ENCODE measurements at regions not wholly inside any gene's neighbourhood (a gene's known extent, or its start where the extent isn't known, plus 50 kb on each side); places are given as distances from the start of the nearest gene placed in this dataset.

DNA sequence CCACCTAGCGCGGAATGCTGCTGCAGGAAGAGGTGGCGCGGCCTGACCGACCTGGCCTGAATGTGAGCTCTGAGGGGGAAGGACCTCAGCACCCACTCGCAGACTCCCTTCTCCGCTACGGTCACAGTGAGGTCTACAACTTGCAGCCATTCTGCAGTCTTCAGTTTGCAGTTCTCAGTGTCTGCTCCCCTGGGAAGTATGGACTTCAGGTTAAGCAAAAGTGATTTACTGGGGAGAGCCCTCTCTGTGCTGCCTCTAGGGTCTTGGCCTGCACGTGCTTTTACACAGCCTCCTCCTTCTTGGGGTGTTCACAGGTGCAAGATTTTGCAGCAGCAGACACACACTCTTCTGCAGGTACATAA is 296.0 kb downstream of the OMA1 start:
- TF ChIP-seq, protein P1, sequence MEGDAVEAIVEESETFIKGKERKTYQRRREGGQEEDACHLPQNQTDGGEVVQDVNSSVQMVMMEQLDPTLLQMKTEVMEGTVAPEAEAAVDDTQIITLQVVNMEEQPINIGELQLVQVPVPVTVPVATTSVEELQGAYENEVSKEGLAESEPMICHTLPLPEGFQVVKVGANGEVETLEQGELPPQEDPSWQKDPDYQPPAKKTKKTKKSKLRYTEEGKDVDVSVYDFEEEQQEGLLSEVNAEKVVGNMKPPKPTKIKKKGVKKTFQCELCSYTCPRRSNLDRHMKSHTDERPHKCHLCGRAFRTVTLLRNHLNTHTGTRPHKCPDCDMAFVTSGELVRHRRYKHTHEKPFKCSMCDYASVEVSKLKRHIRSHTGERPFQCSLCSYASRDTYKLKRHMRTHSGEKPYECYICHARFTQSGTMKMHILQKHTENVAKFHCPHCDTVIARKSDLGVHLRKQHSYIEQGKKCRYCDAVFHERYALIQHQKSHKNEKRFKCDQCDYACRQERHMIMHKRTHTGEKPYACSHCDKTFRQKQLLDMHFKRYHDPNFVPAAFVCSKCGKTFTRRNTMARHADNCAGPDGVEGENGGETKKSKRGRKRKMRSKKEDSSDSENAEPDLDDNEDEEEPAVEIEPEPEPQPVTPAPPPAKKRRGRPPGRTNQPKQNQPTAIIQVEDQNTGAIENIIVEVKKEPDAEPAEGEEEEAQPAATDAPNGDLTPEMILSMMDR (IDR thresholded peaks at IDR 0.05; ENCODE audit: insufficient read depth, low read depth, low read length, missing control alignments): no peak
- H3K4me3 ChIP-seq (ENCODE audit: low read depth, low read length): no peak overlapping the region
- DNase-seq (ENCODE audit: low read depth): no peak

DNA sequence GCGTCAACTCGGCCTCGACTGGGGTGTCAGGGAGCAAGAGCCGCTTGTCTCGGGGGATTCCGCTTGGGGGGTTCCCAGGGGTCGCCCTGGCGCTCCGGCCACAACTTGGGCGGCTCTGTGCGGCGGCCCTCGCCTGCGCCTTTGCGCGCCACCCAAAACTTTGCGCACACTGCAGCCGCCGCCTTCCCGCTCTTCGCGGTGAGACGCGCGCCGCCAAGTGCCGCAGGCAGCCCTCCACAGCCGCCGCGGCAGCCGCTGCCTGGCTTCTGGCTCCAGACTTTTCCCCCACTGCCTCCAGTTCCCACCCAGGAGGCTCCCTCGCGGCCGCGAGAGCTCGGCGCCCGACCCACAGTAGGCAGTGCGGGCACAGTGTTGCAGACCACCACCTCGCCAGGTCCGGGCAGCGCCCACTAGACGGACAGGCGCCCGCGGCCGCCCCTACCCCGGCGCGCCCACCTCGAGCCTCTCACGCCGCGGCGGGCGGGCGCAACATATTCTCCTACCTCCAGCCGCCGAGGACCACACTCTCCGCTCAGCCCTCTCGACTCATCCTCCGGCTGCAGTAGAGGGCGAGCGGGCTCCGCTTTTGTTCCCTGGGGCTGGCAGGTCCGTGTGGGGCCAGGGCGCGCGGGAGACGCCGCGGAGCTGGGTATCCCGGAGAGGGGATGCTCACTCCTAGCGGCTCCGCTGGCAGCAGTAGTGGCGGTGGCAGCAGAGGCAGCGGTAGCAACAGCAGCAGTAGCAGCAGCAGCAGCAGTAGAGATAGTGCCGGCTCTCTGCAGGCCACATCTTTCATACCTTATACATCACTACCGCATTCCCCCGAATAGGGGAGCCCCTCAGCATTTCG is 296.6 kb downstream of the OMA1 start:
- no peak overlapping the region for H3K4me3 ChIP-seq (ENCODE audit: low read depth, low read length)
- TF ChIP-seq, protein P1 (IDR thresholded peaks at IDR 0.05; ENCODE audit: insufficient read depth, low read depth, low read length, missing control alignments): no peak
- DNase-seq (ENCODE audit: low read depth): peak; percentile 37

DNA sequence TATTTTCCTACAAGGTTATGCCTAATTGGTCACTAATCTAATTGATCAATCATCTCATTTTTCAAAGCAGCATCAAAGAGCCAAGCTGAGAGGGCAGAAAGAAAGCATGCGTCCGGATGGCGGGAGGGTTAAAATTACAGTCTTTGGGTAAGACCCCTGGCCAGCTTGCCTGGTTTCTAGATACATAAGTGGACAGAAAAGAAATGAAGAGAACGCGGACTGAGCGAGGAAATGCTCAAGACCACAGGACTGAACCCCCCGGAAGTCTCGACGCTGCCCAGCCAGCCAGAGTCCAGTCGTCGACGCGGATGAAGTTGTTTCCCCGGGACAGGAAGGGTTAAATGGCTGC is 297.2 kb downstream of the OMA1 start:
- TF ChIP-seq, protein P1 (IDR thresholded peaks at IDR 0.05; ENCODE audit: insufficient read depth, low read depth, low read length, missing control alignments): no peak
- H3K4me3 ChIP-seq (ENCODE audit: low read depth, low read length): no peak overlapping the region
- no peak for DNase-seq (ENCODE audit: low read depth)

DNA sequence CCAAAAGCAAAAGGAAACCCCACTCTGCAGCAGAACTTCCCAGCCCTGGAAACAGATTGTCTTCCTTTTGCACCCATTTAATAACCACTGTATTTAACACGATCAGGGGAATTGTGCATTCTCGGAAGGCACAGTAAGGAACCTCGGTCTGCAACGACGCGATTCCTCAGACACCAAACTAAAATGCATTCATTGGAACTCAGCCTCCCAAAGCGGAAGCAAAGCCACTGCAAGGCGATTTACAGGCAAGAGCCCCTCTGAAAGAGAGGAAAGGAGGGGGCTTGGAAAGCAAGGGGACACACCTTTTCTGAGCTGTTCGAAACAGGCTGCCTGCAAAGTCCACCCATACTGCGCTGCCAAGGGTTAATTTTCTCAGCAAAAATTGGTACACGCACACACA is 297.7 kb downstream of the OMA1 start:
- no peak overlapping the region for H3K4me3 ChIP-seq (ENCODE audit: low read depth, low read length)
- DNase-seq (ENCODE audit: low read depth): no peak
- TF ChIP-seq, protein P1 (IDR thresholded peaks at IDR 0.05; ENCODE audit: insufficient read depth, low read depth, low read length, missing control alignments): no peak

DNA sequence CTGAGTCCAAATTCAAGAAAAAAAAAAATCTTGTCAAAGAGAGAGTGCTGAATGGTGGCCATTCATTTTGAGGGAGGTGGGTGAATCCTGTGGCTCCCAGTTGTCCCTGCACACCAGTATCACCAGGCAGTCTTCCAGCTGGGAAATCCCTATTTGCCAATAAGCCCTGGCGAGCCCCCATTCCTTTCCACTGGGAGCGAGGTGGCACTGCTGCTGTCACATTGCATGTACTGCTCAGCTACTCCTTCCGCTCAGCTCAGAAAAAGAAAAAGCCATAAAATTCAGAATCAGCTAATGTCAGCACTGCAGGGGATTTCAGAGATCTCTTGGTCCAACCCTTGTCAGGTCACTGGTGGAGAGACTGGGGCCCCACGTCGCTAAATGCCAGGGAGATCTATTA is 298.5 kb downstream of the OMA1 start:
- no peak for DNase-seq (ENCODE audit: low read depth)
- no peak overlapping the region for H3K4me3 ChIP-seq (ENCODE audit: low read depth, low read length)
- TF ChIP-seq, protein P1 (IDR thresholded peaks at IDR 0.05; ENCODE audit: insufficient read depth, low read depth, low read length, missing control alignments): no peak

DNA sequence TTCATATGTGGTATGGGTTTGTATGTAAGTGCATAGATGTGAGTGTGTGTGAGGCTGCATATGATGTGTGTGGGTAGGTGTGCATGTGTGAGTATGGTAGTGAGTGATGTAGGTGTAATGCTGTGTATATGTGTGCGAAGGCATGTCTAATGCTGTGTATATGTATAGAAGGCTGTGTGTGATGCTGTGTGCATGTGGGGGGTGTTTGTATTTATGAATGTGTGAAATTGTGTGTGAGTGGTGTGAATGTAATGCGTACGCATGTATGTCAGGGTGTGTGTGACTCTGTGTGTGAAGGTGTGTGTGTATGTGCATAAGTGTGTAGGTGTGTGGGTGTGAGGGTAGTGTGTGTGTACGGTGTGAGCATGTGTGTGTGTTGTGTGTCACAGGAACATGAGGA is 300.0 kb downstream of the OMA1 start:
- TF ChIP-seq, protein P1 (IDR thresholded peaks at IDR 0.05; ENCODE audit: insufficient read depth, low read depth, low read length, missing control alignments): no peak
- no peak for DNase-seq (ENCODE audit: low read depth)
- no peak overlapping the region for H3K4me3 ChIP-seq (ENCODE audit: low read depth, low read length)

DNA sequence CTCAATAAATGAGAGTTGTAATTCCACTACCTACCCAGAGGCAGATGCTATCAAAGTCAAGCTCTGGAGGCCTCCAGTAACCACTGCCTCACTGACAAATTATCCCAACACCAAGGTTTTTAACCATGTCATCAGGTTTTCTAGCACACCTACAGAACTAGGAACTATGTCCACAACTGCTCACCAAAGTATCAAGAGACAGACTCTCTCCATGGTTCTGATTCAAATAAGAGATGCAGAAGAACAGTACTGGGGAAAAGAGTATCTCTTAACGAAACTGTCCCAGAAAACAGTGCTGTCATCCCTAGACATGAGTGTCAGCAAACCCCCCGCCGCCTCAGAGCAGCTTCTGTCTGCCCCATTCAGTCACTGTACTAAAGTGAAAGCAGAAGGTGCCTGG is 301.7 kb downstream of the OMA1 start:
- TF ChIP-seq, protein P1 (IDR thresholded peaks at IDR 0.05; ENCODE audit: insufficient read depth, low read depth, low read length, missing control alignments): no peak
- no peak for DNase-seq (ENCODE audit: low read depth)

More for the DNA sequence above, 301.7 kb downstream of the OMA1 start:
- no peak overlapping the region for H3K4me3 ChIP-seq (ENCODE audit: low read depth, low read length)
